ENCODE measurements at regions not wholly inside any gene's neighbourhood (a gene's known extent, or its start where the extent isn't known, plus 50 kb on each side); places are given as distances from the start of the nearest gene placed in this dataset.
"Not testable (repeated sequence)": the region's sequence is repeated elsewhere in the genome, so short reads cannot be mapped to it uniquely, and the experiment has no call there.

DNA sequence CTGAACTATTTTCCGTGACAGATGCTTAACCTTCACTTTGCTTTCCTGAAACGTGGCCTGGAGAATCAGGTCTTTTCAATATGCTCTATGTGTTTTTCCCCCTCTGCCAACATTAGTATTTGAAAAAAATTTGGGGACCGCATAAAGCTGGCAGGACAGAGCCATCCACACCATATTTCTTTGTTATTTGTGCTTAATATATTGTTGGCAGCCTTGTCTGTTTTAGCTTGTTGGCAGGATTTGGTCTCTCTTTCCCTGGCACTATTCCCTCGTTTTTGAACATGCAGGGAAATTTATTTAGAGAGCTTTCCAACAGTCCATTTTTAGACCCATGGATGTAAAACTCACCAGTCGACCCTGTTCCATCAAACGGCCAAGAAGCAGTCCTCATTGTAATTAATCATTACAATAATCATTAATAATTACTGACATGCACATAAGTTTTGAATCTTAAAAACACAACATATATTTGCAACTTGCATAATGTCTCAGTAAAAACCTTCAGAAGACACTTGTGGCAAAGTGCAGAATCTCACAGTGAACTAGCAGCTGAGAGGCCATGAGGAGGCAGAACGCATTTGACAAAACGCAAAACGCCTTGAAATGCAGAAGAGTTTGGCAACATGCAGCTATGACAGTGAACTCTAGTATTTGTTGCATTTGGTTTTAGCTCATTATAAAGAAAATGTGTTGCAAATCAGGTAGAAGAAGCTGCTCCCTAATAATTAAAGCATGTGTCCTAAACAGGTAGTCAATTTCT lies 514.2 kb downstream of the C6orf118 start:
- Histone ChIP-seq H3K36me3 (ENCODE audit: insufficient read depth, low read length) (no peaks in the 10 kb centered on the region), H3K4me1 (ENCODE audit: insufficient read depth, low read length) (no peaks in the 10 kb centered on the region), H3K9ac (ENCODE audit: low read depth, low read length) (no peak overlapping the region), H3K9me3 (ENCODE audit: control insufficient read depth, insufficient read depth, low read length) (no peaks in the 10 kb centered on the region)

DNA sequence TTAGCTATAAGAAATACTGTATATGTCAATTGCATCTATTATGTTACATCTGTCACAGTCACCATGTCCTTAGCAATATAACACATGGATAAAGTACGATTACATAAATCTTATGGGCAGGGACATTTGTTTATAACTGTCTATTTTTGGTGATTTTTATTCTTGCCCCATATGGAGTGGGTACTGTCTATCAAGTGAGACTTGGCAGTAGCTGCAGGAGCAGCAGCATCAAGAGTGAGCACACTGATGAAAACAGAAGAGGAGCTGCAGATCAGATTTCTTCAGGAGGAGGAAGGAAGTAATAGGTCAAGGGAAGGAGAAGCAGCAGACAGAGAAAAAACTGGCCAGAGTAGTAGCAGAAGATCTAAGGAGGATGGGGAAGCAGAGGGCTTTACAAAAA lies 516.7 kb downstream of the C6orf118 start:
- Histone ChIP-seq H3K9ac (ENCODE audit: low read depth, low read length) (no peak overlapping the region), H3K36me3 (ENCODE audit: insufficient read depth, low read length) (no peaks in the 10 kb centered on the region), H3K4me1 (ENCODE audit: insufficient read depth, low read length) (no peaks in the 10 kb centered on the region), H3K9me3 (ENCODE audit: control insufficient read depth, insufficient read depth, low read length) (no peaks in the 10 kb centered on the region)

DNA sequence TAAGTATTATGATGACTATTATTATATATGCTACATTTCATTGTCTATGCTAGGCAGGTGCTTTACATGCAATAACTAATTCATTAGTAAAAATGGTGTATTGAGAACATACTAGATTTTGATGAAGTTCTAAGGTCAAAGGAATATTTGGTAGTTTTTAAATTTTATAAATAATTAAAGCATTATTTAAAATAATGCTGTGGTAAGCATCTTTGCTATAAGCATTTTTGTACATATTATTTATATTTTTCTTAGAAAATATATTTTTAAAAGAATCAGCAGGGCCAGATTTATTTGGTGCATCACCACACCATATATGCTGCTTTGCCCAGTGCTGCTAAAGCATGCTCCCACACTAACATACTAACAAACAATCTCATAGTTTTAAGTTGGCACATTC lies 517.9 kb downstream of the C6orf118 start:
- no peak overlapping the region for H3K9ac ChIP-seq (ENCODE audit: low read depth, low read length)
- no peaks in the 10 kb centered on the region for H3K36me3 ChIP-seq (ENCODE audit: insufficient read depth, low read length)
- no peaks in the 10 kb centered on the region for H3K9me3 ChIP-seq (ENCODE audit: control insufficient read depth, insufficient read depth, low read length)
- no peaks in the 10 kb centered on the region for H3K4me1 ChIP-seq (ENCODE audit: insufficient read depth, low read length)

DNA sequence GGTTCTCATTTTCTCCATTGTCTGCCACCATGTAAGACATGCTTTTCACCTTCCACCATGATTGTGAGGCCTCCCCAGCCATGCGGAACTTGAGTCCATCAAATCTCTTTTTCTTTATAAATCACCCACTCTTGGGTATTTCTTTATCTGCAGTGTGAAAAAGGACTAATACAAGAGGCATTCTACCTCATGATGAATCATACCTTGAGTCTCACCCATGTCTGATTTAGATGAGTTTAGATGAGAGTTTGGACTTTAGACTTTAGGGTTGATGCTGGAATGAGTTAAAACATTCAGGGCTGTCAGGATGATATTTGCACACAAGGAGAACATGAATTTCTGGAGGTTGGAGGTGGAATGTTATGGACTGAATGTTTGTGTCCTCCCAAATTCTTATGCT lies 545.6 kb downstream of the C6orf118 start:
- no peaks in the 10 kb centered on the region for H3K36me3 ChIP-seq (ENCODE audit: insufficient read depth, low read length)
- no peaks in the 10 kb centered on the region for H3K4me1 ChIP-seq (ENCODE audit: insufficient read depth, low read length)
- no peak overlapping the region for H3K9ac ChIP-seq (ENCODE audit: low read depth, low read length)
- H3K9me3 ChIP-seq (ENCODE audit: control insufficient read depth, insufficient read depth, low read length) = no peaks in the 10 kb centered on the region; the same call in 1 of the 2 replicates

DNA sequence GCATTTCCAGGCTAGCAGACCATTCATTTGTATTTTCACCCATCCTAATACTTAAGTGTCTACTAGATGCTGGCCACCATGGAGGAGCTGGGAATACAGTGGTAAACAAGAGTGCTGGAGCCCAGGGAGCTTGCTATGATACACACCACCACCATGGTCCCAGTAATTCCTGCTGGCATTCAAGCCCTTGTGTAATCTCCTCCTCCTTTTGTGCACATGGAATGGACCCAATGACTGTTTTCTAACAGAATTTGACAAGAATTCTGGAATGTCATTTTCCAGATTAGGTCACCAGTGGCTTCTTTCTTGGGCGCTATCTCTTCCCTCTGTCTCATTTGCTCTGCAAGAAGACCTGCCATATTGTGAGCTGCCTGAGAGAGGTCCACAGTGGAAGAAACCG lies 552.0 kb downstream of the C6orf118 start:
- Histone ChIP-seq H3K4me1 (ENCODE audit: insufficient read depth, low read length) (peaks cover 5% of the 10 kb centered on the region; the same call in 1 of the 2 replicates), H3K9me3 (ENCODE audit: control insufficient read depth, insufficient read depth, low read length) (no peaks in the 10 kb centered on the region; the same call in 1 of the 2 replicates), H3K36me3 (ENCODE audit: insufficient read depth, low read length) (no peaks in the 10 kb centered on the region), H3K9ac (ENCODE audit: low read depth, low read length) (no peak overlapping the region)

DNA sequence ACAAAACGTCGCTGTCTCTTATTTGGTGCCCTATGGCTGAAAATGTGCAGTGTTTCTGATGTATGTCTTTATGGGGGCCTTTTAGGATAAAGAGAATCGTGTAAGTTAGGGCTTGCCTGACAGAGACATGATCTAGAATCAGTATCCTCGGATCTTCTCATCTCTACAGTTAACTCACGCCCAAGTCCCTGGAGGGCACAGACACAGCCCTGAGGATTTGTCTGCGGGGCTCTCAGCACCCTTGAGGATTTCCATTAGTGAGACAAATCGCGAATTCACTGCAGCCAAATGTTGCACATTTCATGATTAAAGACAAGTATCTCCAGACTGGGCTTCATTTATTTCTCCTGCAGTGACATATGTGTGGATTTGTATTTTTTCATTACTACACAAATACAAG lies 552.7 kb downstream of the C6orf118 start:
- Histone ChIP-seq H3K36me3 (ENCODE audit: insufficient read depth, low read length) (no peaks in the 10 kb centered on the region; the same call in 1 of the 2 replicates), H3K9me3 (ENCODE audit: control insufficient read depth, insufficient read depth, low read length) (no peaks in the 10 kb centered on the region; the same call in 1 of the 2 replicates), H3K4me1 (ENCODE audit: insufficient read depth, low read length) (peaks cover 5% of the 10 kb centered on the region; the same call in 1 of the 2 replicates), H3K9ac (ENCODE audit: low read depth, low read length) (no peak overlapping the region)

DNA sequence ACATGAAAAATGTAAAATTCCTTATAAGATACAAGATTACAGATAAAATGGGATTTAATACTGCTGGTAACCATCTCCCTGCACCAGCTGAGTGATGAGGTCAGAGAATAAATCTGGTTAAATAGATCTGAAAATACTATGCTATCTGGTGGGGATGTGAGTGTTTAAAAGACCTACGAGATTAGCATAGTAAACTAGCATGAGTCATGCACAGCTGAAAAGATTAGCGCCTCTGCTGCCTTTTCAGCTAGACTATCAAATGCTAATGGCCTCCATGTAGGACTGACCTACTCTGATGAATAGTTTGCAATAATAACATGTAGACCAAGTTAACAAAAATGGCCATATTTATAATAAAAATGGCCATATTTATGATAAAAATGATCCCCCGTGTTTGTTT lies 553.3 kb downstream of the C6orf118 start:
- H3K9me3 ChIP-seq (ENCODE audit: control insufficient read depth, insufficient read depth, low read length) = no peaks in the 10 kb centered on the region; the same call in 1 of the 2 replicates
- H3K4me1 ChIP-seq (ENCODE audit: insufficient read depth, low read length) = peaks cover 5% of the 10 kb centered on the region; the same call in 1 of the 2 replicates
- no peak overlapping the region for H3K9ac ChIP-seq (ENCODE audit: low read depth, low read length)
- H3K36me3 ChIP-seq (ENCODE audit: insufficient read depth, low read length) = no peaks in the 10 kb centered on the region; the same call in 1 of the 2 replicates

DNA sequence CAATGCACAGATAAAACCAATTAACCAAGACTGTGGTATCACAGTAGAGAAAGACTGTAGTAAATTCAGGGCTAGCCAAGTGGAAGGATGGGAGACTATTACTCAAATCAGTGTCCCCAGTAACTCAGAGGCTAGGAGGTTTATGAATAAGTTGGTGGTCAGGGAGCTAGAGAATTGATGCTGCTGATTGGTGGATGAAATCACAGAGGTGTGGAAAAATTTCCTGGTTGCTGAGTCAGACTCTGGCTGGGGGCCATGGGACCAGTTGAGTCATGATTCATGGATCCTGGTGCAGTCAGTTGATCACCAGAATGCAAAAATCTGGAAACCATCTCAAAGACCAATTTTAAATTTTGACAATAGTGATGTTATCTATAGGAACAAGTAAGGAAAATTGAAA lies 555.9 kb downstream of the C6orf118 start:
- Histone ChIP-seq H3K9me3 (ENCODE audit: control insufficient read depth, insufficient read depth, low read length) (no peaks in the 10 kb centered on the region), H3K36me3 (ENCODE audit: insufficient read depth, low read length) (no peaks in the 10 kb centered on the region; the same call in 1 of the 2 replicates), H3K9ac (ENCODE audit: low read depth, low read length) (no peak overlapping the region), H3K4me1 (ENCODE audit: insufficient read depth, low read length) (peaks cover 5% of the 10 kb centered on the region; the same call in 1 of the 2 replicates)

DNA sequence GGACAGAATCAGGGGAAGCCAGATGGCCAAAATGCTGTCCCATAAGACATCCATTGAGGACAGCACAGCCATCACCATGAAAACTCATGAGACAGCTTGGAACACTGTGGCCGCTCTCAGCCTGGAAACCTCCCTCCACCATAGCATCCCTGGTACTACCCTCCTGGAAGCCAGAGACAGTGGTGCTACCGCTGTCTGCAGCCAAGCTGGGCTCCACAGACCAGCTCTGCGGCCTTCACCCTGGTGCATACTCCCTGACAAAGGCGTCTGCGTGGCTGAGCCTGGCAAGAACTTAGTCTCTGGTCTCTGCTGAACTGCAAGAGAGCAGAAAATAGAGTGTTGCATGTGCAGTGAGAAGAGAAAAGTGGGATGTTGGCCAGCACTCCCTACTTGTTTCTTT lies 558.0 kb downstream of the C6orf118 start:
- Histone ChIP-seq H3K9ac (ENCODE audit: low read depth, low read length) (no peak overlapping the region), H3K9me3 (ENCODE audit: control insufficient read depth, insufficient read depth, low read length) (no peaks in the 10 kb centered on the region), H3K4me1 (ENCODE audit: insufficient read depth, low read length) (peaks cover 4% of the 10 kb centered on the region; the same call in 1 of the 2 replicates), H3K36me3 (ENCODE audit: insufficient read depth, low read length) (no peaks in the 10 kb centered on the region; the same call in 1 of the 2 replicates)

DNA sequence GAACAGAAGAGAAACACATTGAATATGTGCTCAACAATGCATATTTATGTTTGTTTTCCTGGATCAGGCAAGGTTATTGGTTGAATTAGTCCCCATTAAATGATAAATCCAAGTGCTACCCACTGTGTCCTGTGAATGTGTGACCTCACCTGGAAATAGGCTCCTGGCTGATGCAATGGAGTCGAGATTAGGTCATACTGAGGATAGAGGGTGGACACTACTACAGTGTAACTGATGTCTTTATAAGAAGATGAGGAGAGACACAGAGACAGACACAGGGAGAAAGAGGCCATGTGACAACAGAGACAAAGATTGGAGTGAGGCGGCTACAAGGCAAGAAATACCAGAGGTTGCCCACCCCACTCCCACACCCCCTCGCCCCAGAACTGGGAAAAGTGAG lies 559.3 kb downstream of the C6orf118 start:
- H3K9me3 ChIP-seq (ENCODE audit: control insufficient read depth, insufficient read depth, low read length) = no peaks in the 10 kb centered on the region
- no peaks in the 10 kb centered on the region; the same call in 1 of the 2 replicates for H3K36me3 ChIP-seq (ENCODE audit: insufficient read depth, low read length)

DNA sequence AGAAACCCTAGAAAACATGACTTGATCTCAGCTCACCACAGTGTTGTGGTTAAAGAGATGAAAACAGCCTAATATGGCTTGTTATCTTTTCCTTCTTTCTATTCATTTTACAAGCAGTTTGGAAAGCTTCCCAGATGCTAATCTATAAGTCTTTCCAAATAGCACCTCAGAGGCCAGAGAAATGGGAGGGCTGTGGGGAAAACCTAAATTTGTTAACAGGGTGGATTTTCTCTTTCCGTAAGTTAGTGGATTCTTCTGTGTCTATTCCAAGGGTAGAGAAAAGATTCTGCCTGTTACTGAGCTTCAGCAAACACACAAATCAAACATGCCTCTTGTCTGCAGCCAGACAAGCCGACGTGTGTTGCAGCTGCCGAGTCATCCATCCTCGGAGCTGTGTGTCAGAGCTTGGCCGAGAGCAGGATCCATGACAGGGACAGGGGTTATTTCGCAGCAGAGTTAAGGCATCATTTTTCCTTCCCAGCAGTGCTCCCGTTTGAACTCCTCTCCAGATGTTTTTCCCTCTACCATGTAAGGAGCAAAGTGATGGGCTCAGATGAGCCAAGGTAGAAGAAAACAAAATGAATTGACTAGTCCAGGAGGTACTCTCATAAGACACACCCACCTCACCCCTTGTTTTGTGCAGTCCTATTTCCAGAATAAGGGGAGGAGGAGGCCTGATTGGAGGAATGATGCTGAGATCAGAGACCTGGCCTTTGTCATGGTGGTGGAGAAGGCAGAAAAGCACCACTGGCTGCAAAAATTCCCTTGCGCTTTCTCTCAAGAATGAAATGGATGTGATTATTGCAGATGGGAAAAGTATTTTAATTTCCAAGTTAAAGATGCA lies 560.0 kb downstream of the C6orf118 start:
- Histone ChIP-seq H3K36me3 (ENCODE audit: insufficient read depth, low read length) (no peaks in the 10 kb centered on the region; the same call in 1 of the 2 replicates), H3K9ac (ENCODE audit: low read depth, low read length) (no peak overlapping the region), H3K4me1 (ENCODE audit: insufficient read depth, low read length) (no peaks in the 10 kb centered on the region), H3K9me3 (ENCODE audit: control insufficient read depth, insufficient read depth, low read length) (no peaks in the 10 kb centered on the region)

More for the DNA sequence above, 559.3 kb downstream of the C6orf118 start:
- no peaks in the 10 kb centered on the region for H3K4me1 ChIP-seq (ENCODE audit: insufficient read depth, low read length)
- no peak overlapping the region for H3K9ac ChIP-seq (ENCODE audit: low read depth, low read length)

DNA sequence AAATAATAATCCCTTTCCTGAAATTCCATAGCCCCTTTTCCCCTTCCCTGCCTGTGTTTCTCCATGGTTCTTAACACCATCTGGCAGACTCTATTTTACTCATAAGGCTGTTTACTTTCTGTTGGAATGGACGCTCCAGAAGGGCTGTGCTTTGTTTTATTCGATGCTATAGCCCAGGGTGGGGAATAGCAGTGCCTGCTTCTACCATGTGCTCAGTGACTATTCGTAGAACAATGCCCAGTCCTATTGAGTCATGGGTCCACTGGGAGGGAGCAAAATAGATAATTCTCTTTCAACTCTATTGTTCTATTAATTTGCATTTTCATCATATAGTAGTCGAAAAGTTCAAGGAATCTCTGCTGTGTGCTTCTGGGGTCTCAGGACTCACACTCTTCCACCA lies 565.1 kb downstream of the C6orf118 start:
- H3K9ac ChIP-seq (ENCODE audit: low read depth, low read length) = no peak overlapping the region
- no peaks in the 10 kb centered on the region for H3K9me3 ChIP-seq (ENCODE audit: control insufficient read depth, insufficient read depth, low read length)
- H3K4me1 ChIP-seq (ENCODE audit: insufficient read depth, low read length) = no peaks in the 10 kb centered on the region
- no peaks in the 10 kb centered on the region for H3K36me3 ChIP-seq (ENCODE audit: insufficient read depth, low read length)

DNA sequence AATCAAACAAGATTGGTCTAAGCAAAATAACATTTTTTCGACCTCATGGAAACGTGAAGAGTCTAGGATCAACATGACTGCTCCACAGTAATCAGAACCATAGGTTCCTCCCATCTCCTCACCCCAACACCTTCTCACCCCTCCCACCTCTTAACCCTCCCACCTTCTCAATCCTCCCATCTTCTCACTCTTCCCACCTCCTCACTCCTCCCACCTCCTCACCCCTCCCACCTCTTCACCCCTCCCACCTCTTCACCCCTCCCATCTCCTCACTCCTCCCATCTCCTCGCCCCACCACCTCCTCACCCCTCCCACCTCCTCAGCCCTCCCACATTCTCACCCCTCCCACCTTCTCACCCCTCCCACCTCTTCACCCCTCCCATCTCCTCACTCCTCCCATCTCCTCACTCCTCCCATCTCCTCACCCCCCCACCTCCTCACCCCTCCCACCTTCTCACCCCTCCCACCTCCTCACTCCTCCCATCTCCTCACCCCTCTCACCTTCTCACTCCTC lies 567.4 kb downstream of the C6orf118 start:
- no peaks in the 10 kb centered on the region for H3K4me1 ChIP-seq (ENCODE audit: insufficient read depth, low read length)
- no peaks in the 10 kb centered on the region for H3K36me3 ChIP-seq (ENCODE audit: insufficient read depth, low read length)
- H3K9ac ChIP-seq (ENCODE audit: low read depth, low read length) = no peak overlapping the region
- no peaks in the 10 kb centered on the region for H3K9me3 ChIP-seq (ENCODE audit: control insufficient read depth, insufficient read depth, low read length)

DNA sequence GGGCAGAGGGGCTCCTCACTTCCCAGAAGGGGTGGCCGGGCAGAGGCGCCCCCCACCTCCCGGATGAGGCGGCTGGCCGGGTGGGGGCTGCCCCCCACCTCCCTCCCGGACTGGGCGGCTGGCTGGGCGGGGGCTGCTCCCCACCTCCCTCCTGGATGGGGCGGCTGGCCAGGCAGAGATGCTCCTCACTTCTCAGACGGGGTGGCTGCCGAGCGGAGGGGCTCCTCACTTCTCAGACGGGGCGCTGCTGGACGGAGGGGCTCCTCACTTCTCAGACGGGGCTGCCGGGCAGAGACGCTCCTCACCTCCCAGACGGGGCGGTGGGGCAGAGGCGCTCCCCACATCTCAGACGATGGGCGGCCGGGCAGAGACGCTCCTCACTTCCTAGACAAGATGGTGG lies 573.3 kb downstream of the C6orf118 start:
- not testable (repeated sequence) for H3K9me3 ChIP-seq (ENCODE audit: control insufficient read depth, insufficient read depth, low read length); H3K4me1 ChIP-seq (ENCODE audit: insufficient read depth, low read length); H3K9ac ChIP-seq (ENCODE audit: low read depth, low read length); H3K36me3 ChIP-seq (ENCODE audit: insufficient read depth, low read length)
